Hematopoietic multipotent progenitor cell treated with erythropoietin and hydrocortisone succinate and interleukin-3 and kit ligand, for 17 days (in vitro differentiated cells): ENCODE measurements at regions not wholly inside any gene's neighbourhood (a gene's known extent, or its start where the extent isn't known, plus 50 kb on each side); places are given as distances from the start of the nearest gene placed in this dataset.
"Not testable (repeated sequence)": the region's sequence is repeated elsewhere in the genome, so short reads cannot be mapped to it uniquely, and the experiment has no call there.

ENCODE experiments used
- DNase-seq: peaks from one replicate; pipeline ENCODE4 v3.0.0-alpha.2; 2015; ENCODE audit warnings: low spot score

DNA sequence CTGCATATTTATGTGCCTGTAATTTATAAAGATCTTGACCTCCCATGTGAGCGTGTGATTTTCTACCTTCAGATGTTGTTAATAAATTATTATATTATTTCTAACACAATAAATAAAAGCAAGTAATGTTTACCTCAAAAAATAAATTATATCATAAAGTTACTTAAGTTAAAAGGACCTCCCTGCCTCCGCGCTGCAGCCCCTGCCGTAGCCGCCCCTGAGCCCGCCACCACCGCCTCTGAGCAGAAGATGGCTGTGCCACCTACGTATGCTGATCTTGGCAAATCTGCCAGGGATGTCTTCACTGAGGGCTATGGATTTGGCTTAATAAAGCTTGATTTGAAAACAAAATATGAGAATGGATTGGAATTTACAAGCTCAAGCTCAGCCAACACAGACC, 119.6 kb upstream of the BRWD3 start:
- no peak for DNase-seq

DNA sequence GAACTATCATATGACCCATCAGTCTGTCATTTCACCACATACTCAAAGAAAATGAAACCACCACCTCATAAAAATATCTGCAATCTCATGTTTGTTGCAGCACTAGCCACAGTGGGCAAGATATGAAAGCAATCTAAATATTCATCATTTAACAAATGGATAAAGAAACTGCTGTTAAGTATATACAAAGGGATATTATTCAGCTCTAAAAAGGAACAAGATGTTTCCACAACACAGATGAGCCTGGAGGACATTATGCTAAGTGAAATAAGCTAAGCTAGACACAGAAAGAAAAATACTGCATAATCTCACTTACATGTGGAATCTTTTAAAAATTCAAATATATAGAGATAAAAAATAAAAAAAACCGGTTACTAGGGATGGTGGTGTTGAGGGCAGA, 108.2 kb upstream of the BRWD3 start:
- no peak for DNase-seq

DNA sequence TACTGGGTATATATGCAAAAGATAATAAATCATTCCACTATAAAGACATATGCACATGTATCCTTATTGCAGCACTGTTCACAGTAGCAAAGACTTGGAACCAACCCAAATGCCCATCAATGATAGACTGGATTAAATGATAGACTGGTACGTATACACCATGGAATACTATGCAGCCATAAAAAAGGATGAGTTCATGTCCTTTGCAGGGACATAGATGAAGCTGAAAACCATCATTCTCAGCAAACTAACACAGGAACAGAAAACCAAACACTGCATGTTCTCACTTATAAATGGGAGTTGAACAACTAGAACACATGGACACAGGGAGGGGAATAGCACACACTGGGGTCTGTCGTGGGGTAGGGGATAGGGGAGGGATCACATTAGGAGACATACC, 102.7 kb upstream of the BRWD3 start:
- DNase-seq: not testable (repeated sequence)

DNA sequence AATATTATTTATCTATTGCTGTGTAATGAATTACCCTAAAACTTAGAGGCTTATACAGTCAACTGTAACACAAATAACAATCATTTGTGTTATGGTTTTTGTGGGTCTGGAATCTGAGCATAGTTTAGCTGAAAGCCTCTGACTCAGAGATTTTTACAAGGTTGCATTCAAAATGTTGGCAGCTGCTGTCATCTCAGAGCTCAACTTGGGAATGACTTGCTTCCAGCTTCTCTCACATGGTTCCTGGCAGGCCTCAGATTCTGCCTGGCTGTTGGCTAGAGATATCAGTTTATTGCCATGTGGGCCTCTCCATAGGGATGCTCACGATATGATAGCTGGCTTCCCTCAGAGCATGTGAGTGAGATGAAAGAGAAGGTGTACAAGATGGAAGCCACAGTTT, 70.2 kb upstream of the BRWD3 start:
- no peak for DNase-seq

DNA sequence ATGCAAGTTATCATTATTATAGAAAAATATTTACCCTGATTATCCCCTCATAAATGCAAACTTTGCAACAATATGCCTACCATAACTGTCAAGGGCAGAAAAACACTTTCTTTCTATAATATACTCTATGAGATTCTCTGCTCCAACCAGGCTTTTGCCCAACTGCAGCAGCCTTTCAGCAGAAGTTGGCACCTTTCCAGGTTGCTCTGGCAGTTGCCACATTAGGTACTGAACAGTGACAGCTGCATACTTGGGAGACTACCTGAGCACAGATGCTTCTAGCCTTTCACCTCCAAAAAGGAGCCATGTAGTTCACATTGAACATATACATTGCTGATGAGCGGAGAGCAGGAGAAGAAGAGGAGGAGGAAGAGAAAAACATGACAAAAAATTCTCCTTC, 69.5 kb upstream of the BRWD3 start:
- peak; percentile 5 for DNase-seq

DNA sequence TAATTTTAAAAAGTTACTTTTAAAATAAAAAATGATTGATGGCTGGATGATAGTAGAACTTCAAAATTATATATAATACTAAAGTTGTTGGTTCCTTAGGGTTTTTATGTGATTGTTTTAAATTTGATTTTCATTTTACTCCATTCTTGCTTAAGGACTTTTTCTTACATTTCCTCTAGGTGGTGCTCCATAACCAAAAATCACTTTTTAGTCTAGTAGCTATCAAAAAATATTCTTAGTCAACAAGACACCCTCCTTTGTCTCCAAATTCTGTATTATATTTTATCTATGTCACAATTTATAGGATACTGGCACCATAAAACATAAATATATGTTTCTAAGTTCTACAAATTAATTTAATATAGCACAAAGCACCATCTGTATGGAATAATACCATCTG, 67.2 kb upstream of the BRWD3 start:
- DNase-seq: peak; percentile 15
